ENCODE measurements at regions not wholly inside any gene's neighbourhood (a gene's known extent, or its start where the extent isn't known, plus 50 kb on each side); places are given as distances from the start of the nearest gene placed in this dataset.

DNA sequence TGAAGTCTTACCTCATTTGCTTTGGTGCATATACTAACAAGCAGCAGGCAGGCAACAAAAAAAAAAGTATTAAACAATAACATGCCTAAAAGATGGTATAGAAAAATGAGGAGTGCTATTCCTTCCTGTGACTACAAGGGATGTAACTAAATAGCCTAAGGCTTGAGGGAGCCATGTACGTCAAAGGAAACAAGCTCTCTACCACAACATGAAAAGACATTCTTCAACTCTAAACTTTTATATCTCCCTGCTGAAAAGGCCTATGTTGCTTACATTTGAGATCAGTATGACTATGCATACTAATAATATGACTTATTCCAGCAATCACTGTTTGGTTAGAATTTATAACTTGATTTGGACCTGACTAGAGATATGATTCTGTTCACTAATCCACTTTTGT lies 347.9 kb downstream of the ADCYAP1 start:
- Histone ChIP-seq H3K36me3 (ENCODE audit: control insufficient read depth in 4 of 4, insufficient read depth in 3 of 4, low read depth in 1 of 4, low read length in 3 of 4) (no peaks in the 10 kb centered on the region), H3K4me1 (ENCODE audit: control insufficient read depth in 4 of 4, insufficient read depth in 4 of 4, low read length in 3 of 4) (peaks cover 0 to 2% (median 0%) of the 10 kb centered on the region in 4 donors), H3K9ac (ENCODE audit: low read depth in 1 of 2, low read length in 2 of 2) (no peak overlapping the region), H3K9me3 (ENCODE audit: control insufficient read depth in 4 of 4, low read length in 3 of 4) (no peaks in the 10 kb centered on the region), H3K4me3 (ENCODE audit: low read depth in 1 of 3, low read length in 3 of 3) (no peak overlapping the region), H3K27ac (ENCODE audit: low read depth in 1 of 2, low read length in 2 of 2) (no peak overlapping the region), H3K27me3 (ENCODE audit: control insufficient read depth in 4 of 4, insufficient read depth in 4 of 4, low read length in 3 of 4) (no peaks in the 10 kb centered on the region)
- no peak for DNase-seq (ENCODE audit: low spot score)
- TF ChIP-seq HNF4G (IDR thresholded peaks at IDR 0.05) (no peak), JUND (IDR thresholded peaks at IDR 0.05) (no peak), FOXA1 (IDR thresholded peaks at IDR 0.05) (no peak)
- TF ChIP-seq, protein P1, sequence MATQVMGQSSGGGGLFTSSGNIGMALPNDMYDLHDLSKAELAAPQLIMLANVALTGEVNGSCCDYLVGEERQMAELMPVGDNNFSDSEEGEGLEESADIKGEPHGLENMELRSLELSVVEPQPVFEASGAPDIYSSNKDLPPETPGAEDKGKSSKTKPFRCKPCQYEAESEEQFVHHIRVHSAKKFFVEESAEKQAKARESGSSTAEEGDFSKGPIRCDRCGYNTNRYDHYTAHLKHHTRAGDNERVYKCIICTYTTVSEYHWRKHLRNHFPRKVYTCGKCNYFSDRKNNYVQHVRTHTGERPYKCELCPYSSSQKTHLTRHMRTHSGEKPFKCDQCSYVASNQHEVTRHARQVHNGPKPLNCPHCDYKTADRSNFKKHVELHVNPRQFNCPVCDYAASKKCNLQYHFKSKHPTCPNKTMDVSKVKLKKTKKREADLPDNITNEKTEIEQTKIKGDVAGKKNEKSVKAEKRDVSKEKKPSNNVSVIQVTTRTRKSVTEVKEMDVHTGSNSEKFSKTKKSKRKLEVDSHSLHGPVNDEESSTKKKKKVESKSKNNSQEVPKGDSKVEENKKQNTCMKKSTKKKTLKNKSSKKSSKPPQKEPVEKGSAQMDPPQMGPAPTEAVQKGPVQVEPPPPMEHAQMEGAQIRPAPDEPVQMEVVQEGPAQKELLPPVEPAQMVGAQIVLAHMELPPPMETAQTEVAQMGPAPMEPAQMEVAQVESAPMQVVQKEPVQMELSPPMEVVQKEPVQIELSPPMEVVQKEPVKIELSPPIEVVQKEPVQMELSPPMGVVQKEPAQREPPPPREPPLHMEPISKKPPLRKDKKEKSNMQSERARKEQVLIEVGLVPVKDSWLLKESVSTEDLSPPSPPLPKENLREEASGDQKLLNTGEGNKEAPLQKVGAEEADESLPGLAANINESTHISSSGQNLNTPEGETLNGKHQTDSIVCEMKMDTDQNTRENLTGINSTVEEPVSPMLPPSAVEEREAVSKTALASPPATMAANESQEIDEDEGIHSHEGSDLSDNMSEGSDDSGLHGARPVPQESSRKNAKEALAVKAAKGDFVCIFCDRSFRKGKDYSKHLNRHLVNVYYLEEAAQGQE (IDR thresholded peaks at IDR 0.05) = no peak
- 94% methylated on average over 1 of the region's 1 CpG for WGBS

DNA sequence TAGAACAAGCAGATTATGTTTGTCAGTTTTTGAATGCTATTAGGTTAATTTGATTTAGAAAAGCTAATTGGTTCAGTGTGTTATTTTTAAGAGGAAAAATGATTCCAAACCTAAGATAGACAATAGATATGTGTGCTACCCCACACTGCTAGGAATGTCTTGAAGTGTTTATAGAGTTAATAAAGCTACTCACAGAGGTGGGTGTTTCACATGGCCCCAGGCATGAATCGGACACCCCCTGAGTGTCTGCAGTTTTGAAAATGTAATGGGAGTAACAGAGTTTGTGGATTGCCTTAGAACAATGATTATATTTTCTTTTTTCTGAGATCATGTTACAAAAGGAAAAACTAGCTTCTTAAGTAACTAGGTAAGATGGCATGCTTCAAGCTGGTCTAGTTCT lies 348.3 kb downstream of the ADCYAP1 start:
- 84% methylated on average over 1 of the region's 1 CpG for WGBS
- no peak overlapping the region for H3K4me3 ChIP-seq (ENCODE audit: low read depth in 1 of 3, low read length in 3 of 3)
- H3K4me1 ChIP-seq (ENCODE audit: control insufficient read depth in 4 of 4, insufficient read depth in 4 of 4, low read length in 3 of 4) = peaks cover 0 to 2% (median 0%) of the 10 kb centered on the region in 4 donors
- no peak for DNase-seq (ENCODE audit: low spot score)
- H3K36me3 ChIP-seq (ENCODE audit: control insufficient read depth in 4 of 4, insufficient read depth in 3 of 4, low read depth in 1 of 4, low read length in 3 of 4) = no peaks in the 10 kb centered on the region
- no peaks in the 10 kb centered on the region for H3K27me3 ChIP-seq (ENCODE audit: control insufficient read depth in 4 of 4, insufficient read depth in 4 of 4, low read length in 3 of 4)
- no peak overlapping the region for H3K9ac ChIP-seq (ENCODE audit: low read depth in 1 of 2, low read length in 2 of 2)
- H3K9me3 ChIP-seq (ENCODE audit: control insufficient read depth in 4 of 4, low read length in 3 of 4) = no peaks in the 10 kb centered on the region
- no peak overlapping the region for H3K27ac ChIP-seq (ENCODE audit: low read depth in 1 of 2, low read length in 2 of 2)
- TF ChIP-seq FOXA1 (IDR thresholded peaks at IDR 0.05) (no peak), GABPA (IDR thresholded peaks at IDR 0.05 in 1 of 2, conservative IDR thresholded peaks at IDR 0.05 in 1 of 2) (no peak), SP1 (IDR thresholded peaks at IDR 0.05) (no peak), RAD21 (IDR thresholded peaks at IDR 0.05) (no peak), JUND (IDR thresholded peaks at IDR 0.05) (no peak), TAF1 (conservative IDR thresholded peaks at IDR 0.05) (no peak), HNF4A (conservative IDR thresholded peaks at IDR 0.05) (no peak), NR2F2 (IDR thresholded peaks at IDR 0.05) (no peak), YY1 (IDR thresholded peaks at IDR 0.05) (no peak), EGR1 (IDR thresholded peaks at IDR 0.05; ENCODE audit: low read depth in 2 of 2) (no peak), RXRA (IDR thresholded peaks at IDR 0.05) (no peak), FOXA2 (IDR thresholded peaks at IDR 0.05) (no peak), HNF4G (IDR thresholded peaks at IDR 0.05) (no peak)
- TF ChIP-seq, protein P2, sequence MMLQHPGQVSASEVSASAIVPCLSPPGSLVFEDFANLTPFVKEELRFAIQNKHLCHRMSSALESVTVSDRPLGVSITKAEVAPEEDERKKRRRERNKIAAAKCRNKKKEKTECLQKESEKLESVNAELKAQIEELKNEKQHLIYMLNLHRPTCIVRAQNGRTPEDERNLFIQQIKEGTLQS (IDR thresholded peaks at IDR 0.05) = no peak
- TF ChIP-seq, protein P1 (IDR thresholded peaks at IDR 0.05) = no peak
- TF ChIP-seq, protein P3, sequence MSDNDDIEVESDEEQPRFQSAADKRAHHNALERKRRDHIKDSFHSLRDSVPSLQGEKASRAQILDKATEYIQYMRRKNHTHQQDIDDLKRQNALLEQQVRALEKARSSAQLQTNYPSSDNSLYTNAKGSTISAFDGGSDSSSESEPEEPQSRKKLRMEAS (IDR thresholded peaks at IDR 0.05) = no peak
- TF ChIP-seq, protein P4, sequence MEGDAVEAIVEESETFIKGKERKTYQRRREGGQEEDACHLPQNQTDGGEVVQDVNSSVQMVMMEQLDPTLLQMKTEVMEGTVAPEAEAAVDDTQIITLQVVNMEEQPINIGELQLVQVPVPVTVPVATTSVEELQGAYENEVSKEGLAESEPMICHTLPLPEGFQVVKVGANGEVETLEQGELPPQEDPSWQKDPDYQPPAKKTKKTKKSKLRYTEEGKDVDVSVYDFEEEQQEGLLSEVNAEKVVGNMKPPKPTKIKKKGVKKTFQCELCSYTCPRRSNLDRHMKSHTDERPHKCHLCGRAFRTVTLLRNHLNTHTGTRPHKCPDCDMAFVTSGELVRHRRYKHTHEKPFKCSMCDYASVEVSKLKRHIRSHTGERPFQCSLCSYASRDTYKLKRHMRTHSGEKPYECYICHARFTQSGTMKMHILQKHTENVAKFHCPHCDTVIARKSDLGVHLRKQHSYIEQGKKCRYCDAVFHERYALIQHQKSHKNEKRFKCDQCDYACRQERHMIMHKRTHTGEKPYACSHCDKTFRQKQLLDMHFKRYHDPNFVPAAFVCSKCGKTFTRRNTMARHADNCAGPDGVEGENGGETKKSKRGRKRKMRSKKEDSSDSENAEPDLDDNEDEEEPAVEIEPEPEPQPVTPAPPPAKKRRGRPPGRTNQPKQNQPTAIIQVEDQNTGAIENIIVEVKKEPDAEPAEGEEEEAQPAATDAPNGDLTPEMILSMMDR (IDR thresholded peaks at IDR 0.05; ENCODE audit: low read depth, low read length, missing input control) = no peak
- TF ChIP-seq, protein P5, sequence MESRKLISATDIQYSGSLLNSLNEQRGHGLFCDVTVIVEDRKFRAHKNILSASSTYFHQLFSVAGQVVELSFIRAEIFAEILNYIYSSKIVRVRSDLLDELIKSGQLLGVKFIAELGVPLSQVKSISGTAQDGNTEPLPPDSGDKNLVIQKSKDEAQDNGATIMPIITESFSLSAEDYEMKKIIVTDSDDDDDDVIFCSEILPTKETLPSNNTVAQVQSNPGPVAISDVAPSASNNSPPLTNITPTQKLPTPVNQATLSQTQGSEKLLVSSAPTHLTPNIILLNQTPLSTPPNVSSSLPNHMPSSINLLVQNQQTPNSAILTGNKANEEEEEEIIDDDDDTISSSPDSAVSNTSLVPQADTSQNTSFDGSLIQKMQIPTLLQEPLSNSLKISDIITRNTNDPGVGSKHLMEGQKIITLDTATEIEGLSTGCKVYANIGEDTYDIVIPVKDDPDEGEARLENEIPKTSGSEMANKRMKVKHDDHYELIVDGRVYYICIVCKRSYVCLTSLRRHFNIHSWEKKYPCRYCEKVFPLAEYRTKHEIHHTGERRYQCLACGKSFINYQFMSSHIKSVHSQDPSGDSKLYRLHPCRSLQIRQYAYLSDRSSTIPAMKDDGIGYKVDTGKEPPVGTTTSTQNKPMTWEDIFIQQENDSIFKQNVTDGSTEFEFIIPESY (IDR thresholded peaks at IDR 0.05) = no peak
